ENCODE measurements at regions not wholly inside any gene's neighbourhood (a gene's known extent, or its start where the extent isn't known, plus 50 kb on each side); places are given as distances from the start of the nearest gene placed in this dataset.

DNA sequence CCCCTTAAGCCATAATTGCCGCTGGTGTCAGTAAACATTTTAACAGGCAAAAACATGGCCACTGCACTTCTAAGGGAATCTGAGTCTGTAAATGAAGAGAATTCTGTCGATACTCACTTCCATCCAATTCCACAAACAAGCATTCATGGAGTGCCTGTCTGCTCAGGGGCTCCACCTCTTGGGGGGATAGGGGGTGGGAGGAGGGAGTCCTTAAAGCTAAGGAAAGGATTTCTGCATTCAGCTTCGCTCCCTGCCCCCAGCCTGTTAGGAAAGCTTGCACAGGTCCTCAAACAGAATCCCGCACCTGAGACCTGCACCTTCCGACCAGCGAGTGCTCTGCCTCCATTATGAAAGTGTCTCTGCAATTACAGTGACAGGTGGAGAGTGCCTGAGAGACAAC is 130.2 kb upstream of the KIT start:
- no peak for TF ChIP-seq POLR2AphosphoS5 (IDR thresholded peaks at IDR 0.05; ENCODE audit: low read depth, low read length)
- TF ChIP-seq, protein P1, sequence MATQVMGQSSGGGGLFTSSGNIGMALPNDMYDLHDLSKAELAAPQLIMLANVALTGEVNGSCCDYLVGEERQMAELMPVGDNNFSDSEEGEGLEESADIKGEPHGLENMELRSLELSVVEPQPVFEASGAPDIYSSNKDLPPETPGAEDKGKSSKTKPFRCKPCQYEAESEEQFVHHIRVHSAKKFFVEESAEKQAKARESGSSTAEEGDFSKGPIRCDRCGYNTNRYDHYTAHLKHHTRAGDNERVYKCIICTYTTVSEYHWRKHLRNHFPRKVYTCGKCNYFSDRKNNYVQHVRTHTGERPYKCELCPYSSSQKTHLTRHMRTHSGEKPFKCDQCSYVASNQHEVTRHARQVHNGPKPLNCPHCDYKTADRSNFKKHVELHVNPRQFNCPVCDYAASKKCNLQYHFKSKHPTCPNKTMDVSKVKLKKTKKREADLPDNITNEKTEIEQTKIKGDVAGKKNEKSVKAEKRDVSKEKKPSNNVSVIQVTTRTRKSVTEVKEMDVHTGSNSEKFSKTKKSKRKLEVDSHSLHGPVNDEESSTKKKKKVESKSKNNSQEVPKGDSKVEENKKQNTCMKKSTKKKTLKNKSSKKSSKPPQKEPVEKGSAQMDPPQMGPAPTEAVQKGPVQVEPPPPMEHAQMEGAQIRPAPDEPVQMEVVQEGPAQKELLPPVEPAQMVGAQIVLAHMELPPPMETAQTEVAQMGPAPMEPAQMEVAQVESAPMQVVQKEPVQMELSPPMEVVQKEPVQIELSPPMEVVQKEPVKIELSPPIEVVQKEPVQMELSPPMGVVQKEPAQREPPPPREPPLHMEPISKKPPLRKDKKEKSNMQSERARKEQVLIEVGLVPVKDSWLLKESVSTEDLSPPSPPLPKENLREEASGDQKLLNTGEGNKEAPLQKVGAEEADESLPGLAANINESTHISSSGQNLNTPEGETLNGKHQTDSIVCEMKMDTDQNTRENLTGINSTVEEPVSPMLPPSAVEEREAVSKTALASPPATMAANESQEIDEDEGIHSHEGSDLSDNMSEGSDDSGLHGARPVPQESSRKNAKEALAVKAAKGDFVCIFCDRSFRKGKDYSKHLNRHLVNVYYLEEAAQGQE (IDR thresholded peaks at IDR 0.05; ENCODE audit: insufficient read depth in 1 of 2, low read depth in 2 of 2, low read length in 2 of 2): no peak
- no peak for TF ChIP-seq TAF1 (IDR thresholded peaks at IDR 0.05; ENCODE audit: borderline replicate concordance, insufficient read depth, low read length)
